B cell (primary cell): ENCODE measurements at regions not wholly inside any gene's neighbourhood (a gene's known extent, or its start where the extent isn't known, plus 50 kb on each side); places are given as distances from the start of the nearest gene placed in this dataset.

ENCODE experiments used
- CTCF ChIP-seq: fragments of 200-600 bp; IDR thresholded peaks from one replicate; pipeline ENCODE4 v1.8.0; 2022; ENCODE audit warnings: antibody characterized with exemption, mild to moderate bottlenecking
- EZH2 ChIP-seq: IDR thresholded peaks from 2 replicates; pipeline ENCODE4 v1.6.1; 2012; ENCODE audit warnings: borderline replicate concordance, low read depth, mild to moderate bottlenecking, moderate library complexity, low read length; ENCODE audit not compliant: insufficient read depth, poor library complexity, severe bottlenecking

- TF ChIP-seq CTCF (no peak), EZH2 (no peak)
These were observed 465.9 kb downstream of the PLA2G4A start for GRCh38 chr1:187294421-187295201.
